SK-N-SH (cell line): ENCODE measurements at regions not wholly inside any gene's neighbourhood (a gene's known extent, or its start where the extent isn't known, plus 50 kb on each side); places are given as distances from the start of the nearest gene placed in this dataset.

Source experiments
- CHD2 ChIP-seq: fragments of 150-350 bp; IDR thresholded peaks from 2 replicates; pipeline ENCODE4 v1.6.1; 2018; ENCODE audit warnings: low read length; ENCODE audit not compliant: partially characterized antibody
- CTCF ChIP-seq: fragments of 200-600 bp; sonication (generic); IDR thresholded peaks from 2 replicates; pipeline ENCODE4 v1.6.1; 2017; ENCODE audit warnings: antibody characterized with exemption, mild to moderate bottlenecking, moderate library complexity
- ELF1 ChIP-seq: IDR thresholded peaks from 2 replicates; pipeline ENCODE4 v1.4.0; 2012
- EZH2phosphoT487 ChIP-seq: fragments of 200-600 bp; sonication (generic); IDR thresholded peaks from 2 replicates; pipeline ENCODE4 v1.6.1; 2017; ENCODE audit warnings: low read depth, mixed run types, mild to moderate bottlenecking, antibody characterized with exemption, moderate library complexity, borderline replicate concordance
- FOXJ3 ChIP-seq: sonication (generic); formaldehyde crosslinking; IDR thresholded peaks from 2 replicates; pipeline ENCODE4 v1.5.1; 2020; ENCODE audit warnings: mild to moderate bottlenecking, missing genetic modification reagents
- FOXM1 ChIP-seq: IDR thresholded peaks from 2 replicates; pipeline ENCODE4 v1.4.0; 2012; ENCODE audit warnings: low read depth, mild to moderate bottlenecking
- GATA2 ChIP-seq: sonication (generic); formaldehyde crosslinking; IDR thresholded peaks from 2 replicates; pipeline ENCODE4 v1.5.0; 2020; ENCODE audit warnings: mild to moderate bottlenecking, missing genetic modification reagents
- IRF3 ChIP-seq: fragments of 150-350 bp; IDR thresholded peaks from 2 replicates; pipeline ENCODE4 v1.6.1; 2016; ENCODE audit warnings: mild to moderate bottlenecking, low read depth, low read length
- MAX ChIP-seq: IDR thresholded peaks from 2 replicates; pipeline ENCODE4 v1.4.0; 2012; ENCODE audit warnings: low read depth
- MEF2A ChIP-seq: IDR thresholded peaks from 2 replicates; pipeline ENCODE4 v1.4.0; 2012; ENCODE audit warnings: low read depth, borderline replicate concordance
- MXI1 ChIP-seq: IDR thresholded peaks from 2 replicates; pipeline ENCODE4 v1.6.1; 2012; ENCODE audit warnings: mild to moderate bottlenecking, low read depth, low read length, improper control_type of control experiment
- NFIC ChIP-seq: IDR thresholded peaks from 2 replicates; pipeline ENCODE4 v1.4.0; 2012; ENCODE audit warnings: borderline replicate concordance
- NRF1 ChIP-seq: IDR thresholded peaks from 2 replicates; pipeline ENCODE4 v1.6.1; 2012; ENCODE audit warnings: low read depth, mild to moderate bottlenecking, low read length
- PBX3 ChIP-seq: IDR thresholded peaks from 2 replicates; pipeline ENCODE4; 2012
- POLR2AphosphoS5 ChIP-seq: IDR thresholded peaks from 2 replicates; pipeline ENCODE4 v1.6.1; 2012; ENCODE audit warnings: low read depth, low read length
- RCOR1 ChIP-seq: fragments of 150-350 bp; IDR thresholded peaks from 2 replicates; pipeline ENCODE4 v1.6.1; 2017; ENCODE audit warnings: antibody characterized with exemption, low read length
- REST ChIP-seq: IDR thresholded peaks from 2 replicates; pipeline ENCODE4 v1.6.1; 2012; ENCODE audit warnings: mild to moderate bottlenecking, low read depth, low read length, moderate library complexity
- SIN3A ChIP-seq: IDR thresholded peaks from 2 replicates; pipeline ENCODE4 v1.6.1; 2012; ENCODE audit warnings: low read depth, mild to moderate bottlenecking, low read length, moderate library complexity, borderline replicate concordance
- TAF1 ChIP-seq: IDR thresholded peaks from 2 replicates; pipeline ENCODE4 v1.6.1; 2012; ENCODE audit warnings: low read depth, mild to moderate bottlenecking, low read length, moderate library complexity, borderline replicate concordance
- TCF12 ChIP-seq: IDR thresholded peaks from 2 replicates; pipeline ENCODE4 v1.4.0; 2012
- TEAD4 ChIP-seq: IDR thresholded peaks from 2 replicates; pipeline ENCODE4 v1.4.0; 2012; ENCODE audit warnings: mild to moderate bottlenecking, borderline replicate concordance; ENCODE audit not compliant: insufficient read depth
- YY1 ChIP-seq: IDR thresholded peaks from 2 replicates; pipeline ENCODE4 v1.4.0; 2012; ENCODE audit warnings: low read depth, mild to moderate bottlenecking

GRCh38 chr5:65076251-65076869 is 307.6 kb downstream of the CWC27 start (continued):
- TF ChIP-seq REST (no peak), SIN3A (0 out of 2 replicates have a peak, but pooled peaks have one; percentile 38), ELF1 (no peak), EZH2phosphoT487 (no peak), TCF12 (peak; percentile 94), MAX (peak; percentile 55; the same call in 1 of the 2 replicates), TEAD4 (peak; percentile 61), NFIC (peak; percentile 81), IRF3 (no peak), RCOR1 (no peak), NRF1 (no peak), FOXM1 (0 out of 2 replicates have a peak, but pooled peaks have one; percentile 25), YY1 (no peak), PBX3 (peak; percentile 90), POLR2AphosphoS5 (peak; percentile 62), GATA2 (CRISPR knock-in tag) (no peak), MEF2A (no peak), TAF1 (no peak), MXI1 (no peak), FOXJ3 (CRISPR knock-in tag) (no peak), CHD2 (no peak), CTCF (peak; percentile 61)
- TF ChIP-seq, all 33 proteins: peak for 15
